ENCODE measurements at regions not wholly inside any gene's neighbourhood (a gene's known extent, or its start where the extent isn't known, plus 50 kb on each side); places are given as distances from the start of the nearest gene placed in this dataset.

- TF ChIP-seq, protein P1, sequence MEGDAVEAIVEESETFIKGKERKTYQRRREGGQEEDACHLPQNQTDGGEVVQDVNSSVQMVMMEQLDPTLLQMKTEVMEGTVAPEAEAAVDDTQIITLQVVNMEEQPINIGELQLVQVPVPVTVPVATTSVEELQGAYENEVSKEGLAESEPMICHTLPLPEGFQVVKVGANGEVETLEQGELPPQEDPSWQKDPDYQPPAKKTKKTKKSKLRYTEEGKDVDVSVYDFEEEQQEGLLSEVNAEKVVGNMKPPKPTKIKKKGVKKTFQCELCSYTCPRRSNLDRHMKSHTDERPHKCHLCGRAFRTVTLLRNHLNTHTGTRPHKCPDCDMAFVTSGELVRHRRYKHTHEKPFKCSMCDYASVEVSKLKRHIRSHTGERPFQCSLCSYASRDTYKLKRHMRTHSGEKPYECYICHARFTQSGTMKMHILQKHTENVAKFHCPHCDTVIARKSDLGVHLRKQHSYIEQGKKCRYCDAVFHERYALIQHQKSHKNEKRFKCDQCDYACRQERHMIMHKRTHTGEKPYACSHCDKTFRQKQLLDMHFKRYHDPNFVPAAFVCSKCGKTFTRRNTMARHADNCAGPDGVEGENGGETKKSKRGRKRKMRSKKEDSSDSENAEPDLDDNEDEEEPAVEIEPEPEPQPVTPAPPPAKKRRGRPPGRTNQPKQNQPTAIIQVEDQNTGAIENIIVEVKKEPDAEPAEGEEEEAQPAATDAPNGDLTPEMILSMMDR (IDR thresholded peaks at IDR 0.05; ENCODE audit: unreplicated experiment) = no peak
- no peak overlapping the region for H3K27ac Mint-ChIP-seq (ENCODE audit: unreplicated experiment)
- no peaks in the 10 kb centered on the region for H3K27me3 Mint-ChIP-seq (ENCODE audit: unreplicated experiment)
- H3K4me1 Mint-ChIP-seq (ENCODE audit: low read depth, unreplicated experiment) = no peaks in the 10 kb centered on the region
- peaks cover 2% of the 10 kb centered on the region for H3K9me3 Mint-ChIP-seq (ENCODE audit: low read depth, unreplicated experiment)
- intact Hi-C loops (cut with micrococcal nuclease; ENCODE audit: unreplicated experiment) = no loop called here
- DNase-seq = no peak
- BruUV-seq (replicated peaks) = no TSS peak
- no peak overlapping the region for H3K4me3 Mint-ChIP-seq (ENCODE audit: low read depth, unreplicated experiment)
- no peaks in the 10 kb centered on the region for H3K36me3 Mint-ChIP-seq (ENCODE audit: insufficient read depth, unreplicated experiment)
- CTCF ChIA-PET = no interaction called here
These were observed 443.5 kb downstream of the PCDH10 start for GRCh38 chr4:133592591-133592990.

DNA sequence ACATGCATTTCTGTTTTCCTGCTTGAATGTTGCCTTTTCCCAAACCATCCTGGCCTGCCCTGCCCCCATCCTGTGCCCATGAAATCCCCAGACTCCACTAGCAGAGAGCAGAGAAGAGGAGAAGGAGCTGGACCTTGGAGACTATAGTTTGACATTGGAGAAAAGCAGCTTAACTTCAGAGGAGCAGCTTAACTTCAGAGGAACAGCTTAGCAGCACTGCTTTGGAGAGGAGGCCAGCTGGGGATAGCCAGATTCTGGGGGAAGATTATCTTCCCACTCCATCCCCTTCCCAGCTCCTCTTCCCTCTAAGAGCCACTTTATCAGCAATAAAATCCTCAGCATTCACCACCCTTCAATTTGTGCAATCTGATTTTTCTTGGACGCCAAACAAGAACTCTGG, 443.0 kb downstream of the PCDH10 start:
- Mint-ChIP-seq H3K27me3 (ENCODE audit: unreplicated experiment) (no peaks in the 10 kb centered on the region), H3K4me1 (ENCODE audit: low read depth, unreplicated experiment) (no peaks in the 10 kb centered on the region), H3K27ac (ENCODE audit: unreplicated experiment) (no peak overlapping the region), H3K9me3 (ENCODE audit: low read depth, unreplicated experiment) (peaks cover 2% of the 10 kb centered on the region), H3K36me3 (ENCODE audit: insufficient read depth, unreplicated experiment) (no peaks in the 10 kb centered on the region), H3K4me3 (ENCODE audit: low read depth, unreplicated experiment) (no peak overlapping the region)
- intact Hi-C loops (cut with micrococcal nuclease; ENCODE audit: unreplicated experiment) = no loop called here
- CTCF ChIA-PET = no interaction called here
- no TSS peak for BruUV-seq (replicated peaks)
- TF ChIP-seq, protein P1 (IDR thresholded peaks at IDR 0.05; ENCODE audit: unreplicated experiment) = no peak
- no peak for DNase-seq

GRCh38 chr4:133588306-133588705, 439.2 kb downstream of the PCDH10 start:
- no TSS peak for BruUV-seq (replicated peaks)
- Mint-ChIP-seq H3K27ac (ENCODE audit: unreplicated experiment) (no peak overlapping the region), H3K4me1 (ENCODE audit: low read depth, unreplicated experiment) (no peaks in the 10 kb centered on the region), H3K4me3 (ENCODE audit: low read depth, unreplicated experiment) (no peak overlapping the region), H3K36me3 (ENCODE audit: insufficient read depth, unreplicated experiment) (no peaks in the 10 kb centered on the region), H3K9me3 (ENCODE audit: low read depth, unreplicated experiment) (peaks cover 2% of the 10 kb centered on the region), H3K27me3 (ENCODE audit: unreplicated experiment) (no peaks in the 10 kb centered on the region)
- CTCF ChIA-PET = no interaction called here
- DNase-seq = no peak
- TF ChIP-seq, protein P1 (IDR thresholded peaks at IDR 0.05; ENCODE audit: unreplicated experiment) = no peak
- intact Hi-C loops (cut with micrococcal nuclease; ENCODE audit: unreplicated experiment) = no loop called here

DNA sequence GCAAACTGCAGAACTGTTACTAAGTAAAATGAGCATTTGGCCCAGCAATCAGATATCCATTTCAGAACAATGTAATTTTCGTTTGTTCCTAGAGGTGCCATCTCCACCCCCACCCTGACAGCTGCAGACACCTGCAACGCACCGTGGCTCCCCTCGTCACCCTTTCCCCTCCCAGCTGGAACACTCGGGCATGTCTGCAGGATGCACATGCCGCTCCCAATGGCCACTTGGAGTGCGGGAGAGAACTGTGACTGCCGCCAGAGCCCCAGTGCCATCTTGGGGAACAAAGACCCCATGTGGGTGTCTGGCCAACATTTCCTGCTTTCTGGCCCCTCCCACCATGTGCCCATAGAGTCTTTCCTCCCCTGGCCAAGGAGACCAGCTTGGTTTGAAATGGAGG, 436.2 kb downstream of the PCDH10 start:
- H3K27me3 Mint-ChIP-seq (ENCODE audit: unreplicated experiment) = no peaks in the 10 kb centered on the region
- BruUV-seq (replicated peaks) = no TSS peak
- H3K4me3 Mint-ChIP-seq (ENCODE audit: low read depth, unreplicated experiment) = no peak overlapping the region
- H3K4me1 Mint-ChIP-seq (ENCODE audit: low read depth, unreplicated experiment) = no peaks in the 10 kb centered on the region
- H3K9me3 Mint-ChIP-seq (ENCODE audit: low read depth, unreplicated experiment) = peaks cover 2% of the 10 kb centered on the region
- CTCF ChIA-PET = no interaction called here
- intact Hi-C loops (cut with micrococcal nuclease; ENCODE audit: unreplicated experiment) = no loop called here
- TF ChIP-seq, protein P1 (IDR thresholded peaks at IDR 0.05; ENCODE audit: unreplicated experiment) = no peak
- no peak for DNase-seq
- H3K36me3 Mint-ChIP-seq (ENCODE audit: insufficient read depth, unreplicated experiment) = no peaks in the 10 kb centered on the region
- H3K27ac Mint-ChIP-seq (ENCODE audit: unreplicated experiment) = no peak overlapping the region

DNA sequence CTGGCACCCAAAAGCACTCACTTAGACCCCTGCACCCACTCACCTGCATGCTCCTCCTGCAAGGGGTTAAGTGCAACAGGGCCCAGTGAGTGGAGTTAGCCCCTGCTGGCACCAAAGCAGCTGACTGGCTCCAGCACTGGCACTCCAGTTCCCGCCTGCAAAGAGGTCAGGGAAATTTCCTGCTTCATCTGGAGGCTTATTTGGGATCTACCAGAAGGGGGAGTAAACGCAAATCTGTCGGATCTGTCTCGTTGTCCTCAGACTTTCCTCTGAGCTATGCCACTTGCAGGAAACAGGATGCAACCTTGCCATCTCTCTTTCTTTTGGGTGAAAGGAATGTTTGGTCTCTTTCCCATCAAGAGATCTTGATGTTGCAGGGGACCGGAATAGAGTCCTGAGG, 435.6 kb downstream of the PCDH10 start:
- TF ChIP-seq, protein P1 (IDR thresholded peaks at IDR 0.05; ENCODE audit: unreplicated experiment) = no peak
- peaks cover 2% of the 10 kb centered on the region for H3K9me3 Mint-ChIP-seq (ENCODE audit: low read depth, unreplicated experiment)
- BruUV-seq (replicated peaks) = no TSS peak
- no peaks in the 10 kb centered on the region for H3K4me1 Mint-ChIP-seq (ENCODE audit: low read depth, unreplicated experiment)
- no peak overlapping the region for H3K4me3 Mint-ChIP-seq (ENCODE audit: low read depth, unreplicated experiment)
- intact Hi-C loops (cut with micrococcal nuclease; ENCODE audit: unreplicated experiment) = no loop called here
- DNase-seq = no peak
- no peak overlapping the region for H3K27ac Mint-ChIP-seq (ENCODE audit: unreplicated experiment)
- H3K36me3 Mint-ChIP-seq (ENCODE audit: insufficient read depth, unreplicated experiment) = no peaks in the 10 kb centered on the region
- H3K27me3 Mint-ChIP-seq (ENCODE audit: unreplicated experiment) = no peaks in the 10 kb centered on the region
- CTCF ChIA-PET = no interaction called here

Data from Calu3 (cell line).